Stimulated activated CD4-positive, alpha-beta T cell treated with anti-CD3 and anti-CD28 coated beads, Interleukin-4, amount 100 ng/mL, for 24 hours (primary cell): ENCODE measurements at regions not wholly inside any gene's neighbourhood (a gene's known extent, or its start where the extent isn't known, plus 50 kb on each side); places are given as distances from the start of the nearest gene placed in this dataset.
A peak's percentile ranks its signal among the peaks of the same experiment; 100 is the strongest.

Experiments used
- DNase-seq: peaks from one replicate; pipeline ENCODE4 v3.0.0-alpha.2; 2020

DNA sequence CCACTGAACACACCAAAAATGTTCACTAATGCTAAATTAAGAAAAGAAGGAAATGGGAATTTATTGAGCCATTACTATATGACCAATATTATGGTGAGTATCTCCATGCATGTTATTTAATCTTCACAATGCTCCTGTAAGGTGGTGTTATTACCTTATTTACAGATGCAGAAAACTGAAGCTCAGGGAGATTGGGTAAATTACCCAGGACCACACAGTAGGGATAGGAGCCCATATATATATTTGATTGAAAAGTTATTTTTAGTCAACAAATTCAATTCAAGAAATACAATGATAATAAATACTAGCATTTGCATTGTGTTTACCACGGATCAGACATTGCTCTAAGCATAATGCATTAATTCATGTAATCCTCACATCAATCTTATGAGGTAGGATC is 202.2 kb upstream of the FBXO11 start:
- DNase-seq, result no peak

DNA sequence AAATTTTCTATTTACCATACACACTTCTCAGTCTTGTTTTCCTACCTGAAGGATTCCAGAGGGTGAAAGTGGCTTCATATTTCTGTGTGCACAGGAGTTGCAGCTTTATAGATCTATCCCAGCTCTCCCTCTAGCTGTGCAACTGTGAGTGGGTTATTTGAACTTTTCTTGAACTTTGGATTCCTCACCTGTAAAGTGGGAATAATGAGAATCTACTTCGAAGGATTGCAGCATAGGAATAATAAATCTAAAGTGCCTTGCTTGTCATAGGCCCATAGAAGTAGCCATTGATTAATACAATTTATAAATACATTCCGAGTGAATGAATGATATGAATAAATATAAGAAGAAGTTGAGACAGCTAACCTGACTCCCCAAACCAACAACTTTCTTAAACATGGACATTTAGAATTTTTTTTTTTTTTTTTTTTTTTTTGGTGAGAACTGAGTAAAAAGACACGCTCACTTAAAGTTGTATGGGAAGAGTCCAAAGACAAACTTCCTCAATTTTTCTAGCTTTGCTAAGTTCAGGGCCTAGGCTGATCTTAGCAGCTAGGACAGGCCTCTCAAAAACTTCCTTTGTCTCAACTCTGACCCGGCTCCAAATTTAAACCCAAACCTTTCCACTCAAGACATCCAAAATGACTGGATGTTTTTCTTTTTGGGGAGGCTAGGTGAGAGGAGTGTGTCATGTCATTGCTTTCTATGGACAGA is 203.3 kb upstream of the FBXO11 start:
- no peak for DNase-seq

- DNase-seq, result no peak
Measured at GRCh38 chr2:48110492-48110891, 204.0 kb upstream of the FOXN2 start.

GRCh38 chr2:48112911-48113680 is 201.4 kb upstream of the FOXN2 start:
- DNase-seq, result no peak

- DNase-seq, result no peak
Measured at GRCh38 chr2:48113767-48114166, 200.7 kb upstream of the FOXN2 start.

DNA sequence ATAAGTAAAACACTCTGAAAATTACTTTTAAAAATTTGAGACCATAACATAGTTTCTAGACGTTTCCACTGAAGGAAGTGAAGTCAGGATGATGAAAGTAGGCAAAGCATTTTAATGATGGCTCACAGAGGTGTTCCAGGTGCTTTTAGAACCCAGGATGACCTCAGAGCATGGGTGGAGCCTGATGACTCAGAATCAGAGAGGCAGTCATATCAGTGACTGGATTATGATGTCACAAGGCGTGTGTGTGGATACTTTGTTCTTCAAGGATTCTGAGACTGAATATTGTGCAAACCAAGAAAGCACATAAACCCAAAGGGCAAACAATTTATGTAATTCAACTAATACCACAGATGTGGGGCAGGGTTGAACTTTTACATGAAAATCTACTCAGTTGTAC is 200.2 kb upstream of the FOXN2 start:
- peak; percentile 65 for DNase-seq

DNA sequence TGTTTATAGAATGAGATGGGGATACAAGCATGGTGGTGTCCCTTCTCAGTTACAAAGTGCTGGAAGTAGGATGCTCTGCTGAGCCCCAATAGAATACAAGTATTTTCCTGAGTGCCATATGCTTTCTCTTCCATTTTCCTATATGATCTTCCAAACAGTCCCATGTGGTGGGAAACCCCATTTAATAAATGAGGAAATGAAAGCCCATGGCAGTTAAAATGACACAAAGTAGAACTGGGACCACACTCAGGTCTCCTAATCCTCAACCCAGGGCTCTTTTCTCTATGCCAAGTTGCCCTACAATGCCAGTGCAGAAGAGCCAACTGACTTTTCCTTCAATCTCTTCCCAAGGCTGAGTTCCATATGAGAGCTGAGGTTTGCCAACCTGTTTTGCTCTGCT is 198.0 kb upstream of the FOXN2 start:
- DNase-seq, result no peak

DNA sequence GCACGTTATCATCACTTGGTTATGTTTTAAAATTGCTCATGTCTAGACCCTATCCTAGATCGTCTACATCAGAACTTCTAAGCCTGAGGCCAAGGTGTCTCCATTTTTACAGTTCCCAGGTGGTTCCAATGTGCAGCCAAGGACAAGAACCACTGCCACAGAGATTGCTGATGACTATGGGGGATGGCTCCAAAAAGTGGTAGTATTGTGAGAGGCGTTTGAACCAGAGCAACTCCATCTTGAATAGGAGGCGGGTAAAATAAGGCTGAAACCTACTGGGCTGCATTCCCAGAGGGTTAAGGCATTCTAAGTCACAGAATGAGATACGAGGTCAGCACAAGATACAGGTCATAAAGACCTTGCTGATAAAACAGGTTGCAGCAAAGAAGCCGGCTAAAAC is 195.6 kb upstream of the FOXN2 start:
- DNase-seq, result no peak

GRCh38 chr2:48120112-48120511 is 194.4 kb upstream of the FOXN2 start:
- no peak for DNase-seq

DNA sequence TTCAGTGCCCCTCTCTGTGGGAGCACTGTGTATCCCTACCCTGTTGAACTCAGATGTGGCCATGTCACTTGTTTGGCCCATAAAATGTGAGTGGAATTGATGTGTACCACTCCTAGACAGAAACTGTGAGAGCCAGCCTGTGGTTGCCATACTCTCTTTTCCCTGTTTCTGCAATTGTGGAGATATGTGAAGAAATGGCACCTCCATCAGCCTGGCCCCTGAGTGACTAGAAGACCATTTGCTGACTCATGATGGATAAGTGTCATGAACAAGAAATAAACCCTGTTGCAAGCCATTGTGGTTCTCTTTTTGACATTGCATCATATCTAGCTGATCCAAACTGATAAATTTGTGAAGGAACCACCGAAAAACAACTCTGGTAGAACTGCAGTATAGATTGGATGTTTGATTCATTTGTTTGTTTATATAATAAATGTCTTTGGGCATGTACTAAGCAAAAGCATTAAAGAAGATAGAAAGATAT is 193.7 kb upstream of the FOXN2 start:
- DNase-seq, result no peak

DNA sequence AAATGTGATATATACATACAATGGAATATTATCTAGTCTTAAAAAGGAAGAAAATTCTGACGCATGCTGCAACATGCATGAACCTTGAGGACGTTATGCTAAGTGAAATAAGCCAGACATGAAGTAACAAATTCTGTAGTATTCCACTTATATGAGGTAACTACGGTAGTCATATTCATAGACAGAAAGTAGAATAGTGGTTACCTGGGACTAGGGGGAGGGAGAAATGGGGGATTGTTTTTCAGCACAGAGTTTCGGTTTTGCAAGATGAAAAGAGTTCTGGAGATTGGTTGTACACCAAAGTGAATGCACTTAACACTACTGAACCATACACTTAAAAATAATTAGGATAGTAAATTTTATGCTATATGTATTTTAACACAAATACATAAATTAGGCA is 192.3 kb upstream of the FOXN2 start:
- DNase-seq, result no peak

- no peak for DNase-seq
Measured at GRCh38 chr2:48124592-48124991, 189.9 kb upstream of the FOXN2 start.

DNA sequence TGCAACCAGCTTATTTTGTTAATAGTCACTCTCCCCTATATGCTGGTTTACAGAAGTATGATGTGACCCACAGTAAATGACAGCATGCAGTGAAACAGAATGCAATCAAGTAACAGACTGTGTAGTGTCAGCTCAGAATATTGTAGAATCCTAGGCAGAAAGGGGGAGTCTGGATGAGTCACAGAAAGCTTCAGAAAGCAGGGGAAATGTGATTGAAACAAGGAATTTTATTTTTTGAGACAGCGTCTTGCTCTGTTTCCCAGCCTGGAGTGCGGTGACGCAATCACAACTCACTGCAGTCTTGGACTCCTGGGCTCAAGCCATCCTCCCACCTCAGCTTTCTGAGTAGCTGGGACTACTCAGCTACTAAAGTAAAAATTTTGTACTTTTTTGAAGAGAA is 188.3 kb upstream of the FOXN2 start:
- no peak for DNase-seq

- DNase-seq, result no peak
Measured at GRCh38 chr2:48127612-48128191, 186.8 kb upstream of the FOXN2 start.

GRCh38 chr2:48129293-48129950 is 185.1 kb upstream of the FOXN2 start:
- no peak for DNase-seq

DNA sequence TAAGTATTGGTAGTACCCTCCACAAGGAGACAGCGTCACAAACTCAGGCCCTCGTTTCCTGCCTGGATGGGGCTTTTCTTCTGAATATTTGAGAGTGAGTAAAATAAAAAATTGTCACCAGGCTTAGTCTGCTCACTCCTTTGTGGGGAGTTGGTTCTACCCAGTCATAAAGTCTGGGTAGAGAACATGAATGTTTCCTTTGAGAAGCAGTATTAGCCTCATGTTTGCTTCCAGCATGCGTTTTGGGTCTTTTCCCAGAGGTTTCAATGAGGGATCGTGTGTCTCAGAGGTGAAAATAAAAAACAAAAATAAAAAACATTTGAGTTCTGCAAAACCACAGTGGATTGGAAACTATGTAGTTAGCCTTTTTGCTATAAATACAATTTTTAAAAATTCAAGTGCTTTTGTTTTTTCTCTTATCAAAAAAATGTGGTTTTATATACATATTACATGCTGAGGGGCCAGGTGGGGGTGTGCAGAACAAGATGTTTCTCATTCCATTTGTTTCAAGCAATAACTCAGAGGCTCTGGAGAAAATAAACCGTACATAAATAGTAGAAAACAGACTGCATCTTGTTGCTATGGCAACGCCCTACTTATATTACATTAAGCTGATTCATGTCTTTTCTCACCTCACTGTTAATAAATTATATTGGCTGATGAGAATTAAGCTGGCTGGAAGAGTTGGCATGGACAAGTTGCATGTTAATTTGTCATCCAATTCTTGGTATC is 182.8 kb upstream of the FOXN2 start:
- DNase-seq, result no peak

- no peak for DNase-seq
Measured at GRCh38 chr2:48132271-48132625, 182.2 kb upstream of the FOXN2 start.

- DNase-seq, result no peak
Measured at GRCh38 chr2:48134704-48135103, 179.8 kb upstream of the FOXN2 start.

DNA sequence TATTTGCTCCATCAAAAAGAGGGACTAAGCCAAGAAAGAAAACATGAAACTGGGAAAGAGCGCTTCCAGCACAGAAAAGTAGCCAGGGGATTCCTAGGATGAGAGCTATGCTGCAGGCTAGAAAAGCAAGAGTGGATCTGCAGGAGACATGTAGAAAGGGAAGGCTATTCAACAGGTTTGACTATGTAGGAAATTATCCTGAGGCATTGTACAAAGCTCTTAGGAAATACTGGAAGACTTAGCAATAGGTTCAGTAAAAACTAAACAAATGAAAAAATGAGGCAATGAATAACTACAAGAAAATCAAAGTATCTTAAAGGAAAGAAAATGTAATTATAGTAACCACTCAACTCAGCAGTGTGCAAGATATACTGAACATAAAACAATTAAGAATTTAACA is 178.7 kb upstream of the FOXN2 start:
- DNase-seq, result no peak

GRCh38 chr2:48137829-48138228 is 176.7 kb upstream of the FOXN2 start:
- DNase-seq, result no peak

GRCh38 chr2:48138898-48139297 is 175.6 kb upstream of the FOXN2 start:
- DNase-seq, result no peak

DNA sequence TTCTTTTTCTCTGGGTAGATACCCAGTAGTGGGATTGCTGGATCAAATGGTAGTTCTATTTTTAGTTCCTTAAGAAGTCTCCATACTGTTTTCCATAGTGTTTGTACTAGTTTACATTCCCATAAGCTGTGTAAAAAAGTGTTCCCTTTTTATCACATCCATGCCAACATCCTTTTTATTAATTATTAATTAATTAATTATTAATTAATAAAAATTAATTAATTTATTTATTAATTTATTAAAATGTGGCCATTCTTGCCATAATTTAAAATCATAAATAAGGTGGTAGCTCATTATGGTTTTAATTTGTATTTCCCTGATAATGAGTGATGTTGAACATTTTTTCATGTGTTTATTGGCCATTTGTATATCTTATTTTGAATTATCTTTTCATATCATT is 173.9 kb upstream of the FOXN2 start:
- no peak for DNase-seq

GRCh38 chr2:48144777-48145176 is 169.7 kb upstream of the FOXN2 start:
- no peak for DNase-seq
